Effector memory CD4-positive, alpha-beta T cell (primary cell): ENCODE measurements at regions not wholly inside any gene's neighbourhood (a gene's known extent, or its start where the extent isn't known, plus 50 kb on each side); places are given as distances from the start of the nearest gene placed in this dataset.

Source experiments
- DNase-seq, 3 donors: peaks; one replicate each; pipeline ENCODE4 v3.0.0-alpha.2; 2020
- H3K27ac ChIP-seq: 2 replicates; pipeline ENCODE4 v1.7.0; 2013; ENCODE audit warnings: mild to moderate bottlenecking, low read length, moderate library complexity; ENCODE audit not compliant: insufficient read depth, poor library complexity, severe bottlenecking
- H3K27me3 ChIP-seq: replicated peaks from 2 replicates; pipeline ENCODE4 v1.7.0; 2013; ENCODE audit warnings: mild to moderate bottlenecking, low read length; ENCODE audit not compliant: insufficient read depth, control insufficient read depth, poor library complexity, severe bottlenecking
- H3K36me3 ChIP-seq: 2 replicates; pipeline ENCODE4 v1.7.0; 2013; ENCODE audit warnings: mild to moderate bottlenecking, low read length, moderate library complexity; ENCODE audit not compliant: control insufficient read depth, insufficient read depth
- H3K4me1 ChIP-seq: 2 replicates; pipeline ENCODE4 v1.7.0; 2013; ENCODE audit warnings: low read length, mild to moderate bottlenecking; ENCODE audit not compliant: control insufficient read depth, insufficient read depth, poor library complexity, severe bottlenecking
- H3K4me3 ChIP-seq: 2 replicates; pipeline ENCODE4 v1.7.0; 2013; ENCODE audit warnings: low read length, low read depth, mild to moderate bottlenecking; ENCODE audit not compliant: insufficient read depth, poor library complexity, severe bottlenecking
- H3K9me3 ChIP-seq: 2 replicates; pipeline ENCODE4 v1.7.0; 2013; ENCODE audit warnings: mild to moderate bottlenecking, low read length, moderate library complexity; ENCODE audit not compliant: control insufficient read depth

- Histone ChIP-seq H3K27ac (no peak overlapping the region), H3K36me3 (no peaks in the 10 kb centered on the region), H3K9me3 (no peaks in the 10 kb centered on the region), H3K4me3 (no peak overlapping the region), H3K27me3 (no peaks in the 10 kb centered on the region), H3K4me1 (no peaks in the 10 kb centered on the region)
- no peak for DNase-seq
Measured at GRCh38 chrX:42246814-42247213, 323.5 kb upstream of the CASK start.

- no peaks in the 10 kb centered on the region for H3K27me3 ChIP-seq
- no peak overlapping the region for H3K4me3 ChIP-seq
- H3K4me1 ChIP-seq = no peaks in the 10 kb centered on the region
- no peaks in the 10 kb centered on the region for H3K36me3 ChIP-seq
- H3K27ac ChIP-seq = no peak overlapping the region
- no peaks in the 10 kb centered on the region for H3K9me3 ChIP-seq
- DNase-seq = no peak
Measured at GRCh38 chrX:42242004-42242403, 318.6 kb upstream of the CASK start.

GRCh38 chrX:42241421-42241820 lies 318.1 kb upstream of the CASK start:
- no peak overlapping the region for H3K4me3 ChIP-seq
- no peaks in the 10 kb centered on the region for H3K27me3 ChIP-seq
- H3K27ac ChIP-seq = no peak overlapping the region
- no peaks in the 10 kb centered on the region for H3K9me3 ChIP-seq
- no peak for DNase-seq
- no peaks in the 10 kb centered on the region for H3K36me3 ChIP-seq
- H3K4me1 ChIP-seq = no peaks in the 10 kb centered on the region

- no peak for DNase-seq
- no peaks in the 10 kb centered on the region for H3K9me3 ChIP-seq
- no peak overlapping the region for H3K4me3 ChIP-seq
- H3K27ac ChIP-seq = no peak overlapping the region
- H3K36me3 ChIP-seq = no peaks in the 10 kb centered on the region
- H3K27me3 ChIP-seq = no peaks in the 10 kb centered on the region
- H3K4me1 ChIP-seq = no peaks in the 10 kb centered on the region
Measured at GRCh38 chrX:42237956-42238355, 314.6 kb upstream of the CASK start.

- Histone ChIP-seq H3K4me1 (no peaks in the 10 kb centered on the region), H3K9me3 (no peaks in the 10 kb centered on the region), H3K36me3 (no peaks in the 10 kb centered on the region), H3K27me3 (no peaks in the 10 kb centered on the region), H3K4me3 (no peak overlapping the region), H3K27ac (no peak overlapping the region)
- no peak for DNase-seq
Measured at GRCh38 chrX:42229533-42229932, 306.2 kb upstream of the CASK start.

DNA sequence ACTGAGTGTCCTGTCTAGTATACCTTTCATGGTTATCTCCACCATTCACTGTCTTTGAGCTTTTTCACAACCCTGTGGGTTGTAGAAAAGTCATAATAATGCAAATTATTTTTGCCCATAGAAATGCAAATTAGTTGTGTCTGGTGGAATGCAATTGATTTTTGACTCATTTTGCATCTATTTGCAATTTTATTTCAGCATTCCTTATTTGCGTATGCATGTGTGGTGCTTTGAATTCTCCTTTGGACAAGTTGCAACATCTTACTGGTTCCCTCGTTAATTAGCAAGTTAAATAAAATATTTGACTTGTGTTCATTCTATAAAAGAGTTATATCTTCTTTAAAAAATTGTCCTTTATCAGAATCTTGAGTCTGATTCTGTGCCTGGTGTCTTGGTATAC lies 297.3 kb upstream of the CASK start:
- Histone ChIP-seq H3K36me3 (no peaks in the 10 kb centered on the region), H3K27ac (no peak overlapping the region), H3K9me3 (no peaks in the 10 kb centered on the region), H3K27me3 (no peaks in the 10 kb centered on the region), H3K4me3 (no peak overlapping the region), H3K4me1 (no peaks in the 10 kb centered on the region)
- no peak for DNase-seq

GRCh38 chrX:42220083-42220482 lies 296.7 kb upstream of the CASK start:
- DNase-seq = no peak
- Histone ChIP-seq H3K9me3 (no peaks in the 10 kb centered on the region), H3K27ac (no peak overlapping the region), H3K36me3 (no peaks in the 10 kb centered on the region), H3K4me1 (no peaks in the 10 kb centered on the region), H3K4me3 (no peak overlapping the region), H3K27me3 (no peaks in the 10 kb centered on the region)

DNA sequence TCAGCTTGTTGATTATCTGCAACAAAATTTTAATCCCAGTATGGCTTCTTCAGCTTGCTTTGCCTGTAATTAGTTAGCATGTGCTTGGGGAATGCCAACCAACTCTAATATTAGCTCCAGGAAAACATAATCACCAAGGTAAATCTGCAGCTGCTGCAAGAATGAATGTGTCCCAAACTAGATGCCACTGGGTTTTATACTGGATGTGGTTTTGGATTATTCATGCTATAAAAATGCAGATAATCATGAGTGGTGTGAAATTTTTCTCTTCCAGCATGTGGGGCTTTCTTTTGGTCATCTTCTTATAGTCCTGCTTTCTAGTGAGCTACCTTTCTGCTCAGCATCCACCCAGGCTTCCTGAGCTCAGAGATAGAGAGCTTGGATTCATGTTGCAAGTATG lies 295.9 kb upstream of the CASK start:
- Histone ChIP-seq H3K27me3 (no peaks in the 10 kb centered on the region), H3K9me3 (no peaks in the 10 kb centered on the region), H3K36me3 (no peaks in the 10 kb centered on the region), H3K4me3 (no peak overlapping the region), H3K4me1 (no peaks in the 10 kb centered on the region), H3K27ac (no peak overlapping the region)
- no peak for DNase-seq

GRCh38 chrX:42195506-42195905 lies 272.2 kb upstream of the CASK start:
- H3K9me3 ChIP-seq = no peaks in the 10 kb centered on the region
- no peaks in the 10 kb centered on the region for H3K36me3 ChIP-seq
- no peak for DNase-seq
- no peaks in the 10 kb centered on the region for H3K4me1 ChIP-seq
- H3K4me3 ChIP-seq = no peak overlapping the region
- no peaks in the 10 kb centered on the region for H3K27me3 ChIP-seq
- no peak overlapping the region for H3K27ac ChIP-seq

DNA sequence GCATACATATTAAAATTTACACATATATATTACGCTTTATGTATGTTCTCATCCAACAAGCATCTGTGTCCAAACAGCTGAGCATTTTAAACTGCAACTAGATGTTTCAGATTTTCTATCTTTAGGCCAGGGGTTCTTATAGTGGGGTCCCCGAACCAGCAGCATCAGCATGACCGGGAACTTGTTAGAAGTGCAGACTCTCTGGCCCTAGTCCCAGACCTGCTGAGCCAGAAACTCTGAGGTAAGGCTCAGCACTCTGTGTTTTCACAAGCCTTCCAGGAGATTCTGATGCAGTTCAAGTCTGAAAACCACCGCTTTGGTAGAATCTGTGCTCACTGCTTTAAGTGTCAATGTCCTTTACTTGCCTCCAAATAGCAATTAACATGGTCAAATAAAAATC lies 266.2 kb upstream of the CASK start:
- Histone ChIP-seq H3K9me3 (no peaks in the 10 kb centered on the region), H3K4me3 (no peak overlapping the region), H3K4me1 (no peaks in the 10 kb centered on the region), H3K27ac (no peak overlapping the region), H3K36me3 (no peaks in the 10 kb centered on the region), H3K27me3 (no peaks in the 10 kb centered on the region)
- no peak for DNase-seq

DNA sequence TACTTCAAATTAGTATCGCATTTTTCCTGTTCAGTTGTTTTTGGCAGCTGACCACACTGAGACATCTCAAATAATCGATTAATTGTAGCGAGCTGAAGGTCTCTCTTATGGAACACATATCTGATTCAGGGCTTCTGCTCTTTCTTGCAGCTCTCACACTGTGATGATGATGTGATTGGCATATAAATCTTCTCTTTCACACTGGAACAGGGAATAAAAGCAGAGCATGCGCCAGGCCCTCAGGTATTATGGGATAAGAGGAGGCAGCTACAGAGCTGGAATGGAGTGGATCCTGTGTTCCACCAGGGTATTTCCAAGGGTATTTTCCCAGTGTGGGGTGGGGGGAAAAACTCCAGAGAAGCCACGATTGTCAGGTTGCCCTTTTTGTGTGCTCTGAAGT lies 265.4 kb upstream of the CASK start:
- H3K36me3 ChIP-seq = no peaks in the 10 kb centered on the region
- no peak for DNase-seq
- no peaks in the 10 kb centered on the region for H3K9me3 ChIP-seq
- H3K27ac ChIP-seq = no peak overlapping the region
- no peak overlapping the region for H3K4me3 ChIP-seq
- H3K4me1 ChIP-seq = no peaks in the 10 kb centered on the region
- H3K27me3 ChIP-seq = no peaks in the 10 kb centered on the region
